Hematopoietic multipotent progenitor cell treated with erythropoietin and hydrocortisone succinate and interleukin-3 and kit ligand, for 4 days (in vitro differentiated cells): ENCODE measurements at regions not wholly inside any gene's neighbourhood (a gene's known extent, or its start where the extent isn't known, plus 50 kb on each side); places are given as distances from the start of the nearest gene placed in this dataset.
"Not testable (repeated sequence)": the region's sequence is repeated elsewhere in the genome, so short reads cannot be mapped to it uniquely, and the experiment has no call there.

ENCODE experiments used
- DNase-seq: peaks from one replicate; pipeline ENCODE4 v3.0.0-alpha.2; 2015

DNA sequence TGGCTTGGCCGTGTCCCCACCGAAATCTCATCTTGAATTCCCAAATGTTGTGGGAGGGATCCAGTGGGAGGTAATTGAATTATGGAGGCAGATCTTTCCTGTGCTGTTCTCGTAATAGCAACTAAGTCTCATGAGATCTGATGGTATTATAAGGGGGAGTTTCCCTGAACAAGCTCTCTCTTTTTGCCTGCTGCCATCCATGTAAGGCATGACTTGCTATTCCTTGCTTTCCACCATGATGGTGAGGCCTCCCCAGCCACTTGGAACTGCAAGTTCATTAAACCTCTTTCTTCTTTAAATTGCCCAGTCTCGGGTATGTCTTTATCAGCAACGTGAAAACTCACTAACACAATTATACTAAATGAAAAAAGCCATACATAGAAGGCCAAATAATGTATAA, 101.3 kb upstream of the LYPLAL1 start:
- no peak for DNase-seq

DNA sequence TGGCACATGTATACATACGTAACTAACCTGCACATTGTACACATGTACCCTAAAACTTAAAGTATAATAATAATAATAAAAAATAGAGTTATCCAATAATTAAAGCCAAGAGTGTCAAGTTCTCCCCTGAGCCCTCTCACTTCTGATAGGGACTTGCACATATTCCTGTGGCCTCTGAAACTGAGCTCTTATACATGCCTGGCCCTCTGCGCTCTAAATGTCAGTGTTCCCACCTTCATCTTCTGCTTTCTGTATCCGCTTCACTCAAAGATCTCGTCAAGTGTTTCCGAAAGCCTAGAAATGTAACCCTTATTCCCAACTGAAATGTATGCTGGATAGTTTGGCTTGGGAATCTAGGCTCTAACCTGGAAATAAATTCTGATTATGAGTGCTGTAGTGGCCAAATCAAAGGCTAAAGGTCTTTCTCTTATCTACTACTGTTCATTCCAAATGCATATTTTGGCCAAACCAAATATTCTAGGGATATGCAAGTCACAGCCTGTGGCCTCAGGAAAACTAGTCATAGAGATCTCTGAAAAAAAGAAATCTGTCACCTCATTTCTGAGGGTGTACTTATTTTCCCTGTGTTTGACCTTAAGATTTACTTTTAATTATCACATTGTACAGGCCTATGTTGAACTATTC, 99.5 kb upstream of the LYPLAL1 start:
- DNase-seq = no peak

DNA sequence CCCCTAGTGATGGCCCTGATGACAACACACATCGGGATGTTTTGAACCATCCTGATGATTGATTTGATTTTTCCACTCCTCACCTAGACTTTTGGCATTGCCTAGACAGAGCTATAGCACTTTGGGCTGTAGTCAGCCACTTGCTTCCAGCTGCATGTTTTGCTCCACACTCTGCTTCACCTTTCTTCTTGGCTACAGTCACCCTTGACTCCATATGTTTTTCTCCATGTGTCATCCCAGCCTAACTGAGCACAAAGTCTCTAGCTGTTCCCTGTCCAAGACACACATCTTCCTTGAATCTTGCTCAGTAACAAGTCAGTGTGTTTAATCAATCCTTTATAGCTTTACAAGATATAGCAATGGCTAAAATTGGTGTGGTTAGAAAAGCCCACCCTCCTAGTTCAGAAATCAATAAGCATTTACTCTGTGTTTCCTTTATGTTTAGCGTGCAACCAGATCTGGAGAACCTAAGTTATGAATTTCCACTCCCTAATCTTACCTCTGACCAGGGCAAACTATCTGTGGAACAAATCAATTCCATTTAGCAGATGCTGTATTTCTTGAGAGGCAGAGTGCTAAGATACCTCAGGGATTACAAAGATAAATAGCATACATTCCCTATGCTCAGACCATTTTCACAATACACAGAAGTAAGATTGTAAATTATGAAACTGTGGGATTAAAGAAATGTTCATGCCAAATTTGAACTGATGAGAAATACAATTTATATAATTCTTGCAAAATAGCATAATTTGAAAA, 98.4 kb upstream of the LYPLAL1 start:
- DNase-seq = no peak

DNA sequence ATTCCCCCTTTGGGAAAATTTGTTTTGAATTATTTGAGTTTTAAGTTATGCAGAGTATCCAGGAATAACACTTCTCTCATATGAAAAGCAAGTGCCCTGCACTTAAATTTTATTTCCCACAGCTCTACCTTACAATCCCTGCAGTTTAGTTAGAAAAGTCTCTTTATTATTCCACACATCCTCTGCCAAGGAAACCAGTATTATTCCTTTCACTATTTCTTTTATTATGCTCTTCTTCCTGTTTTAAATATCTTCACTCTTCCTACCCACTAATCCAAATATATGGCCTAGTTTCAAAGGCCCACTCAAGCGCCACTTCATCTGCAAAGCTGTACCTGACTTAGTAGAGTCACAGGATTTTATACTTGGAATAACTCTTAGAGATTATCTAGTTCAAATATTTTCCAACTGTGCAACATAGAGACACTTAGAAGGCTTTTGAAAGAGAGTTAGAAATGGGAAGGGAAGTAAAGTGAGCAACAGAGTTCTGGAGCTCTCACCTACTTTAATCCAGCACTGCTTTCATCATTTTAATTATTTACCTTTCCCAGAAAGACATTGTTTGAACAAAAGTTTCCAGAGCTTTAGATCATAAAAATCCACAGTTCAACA, 97.2 kb upstream of the LYPLAL1 start:
- no peak for DNase-seq

DNA sequence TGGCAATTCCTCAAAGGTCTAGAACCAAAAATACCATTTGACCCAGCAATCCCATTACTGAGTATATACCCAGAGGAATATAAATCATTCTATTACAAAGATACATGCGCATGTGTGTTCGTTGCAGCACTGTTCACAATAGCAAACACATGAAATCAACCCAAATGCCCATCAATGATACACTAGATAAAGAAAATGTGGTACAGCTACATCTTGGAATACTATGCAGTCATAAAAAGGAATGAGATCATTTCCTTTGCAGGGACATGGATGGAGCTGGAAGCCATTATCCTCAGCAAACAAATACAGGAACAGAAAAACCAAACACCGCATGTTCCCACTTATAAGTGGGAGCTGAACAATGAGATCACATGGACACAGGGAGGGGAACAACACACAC, 95.9 kb upstream of the LYPLAL1 start:
- DNase-seq = not testable (repeated sequence)

DNA sequence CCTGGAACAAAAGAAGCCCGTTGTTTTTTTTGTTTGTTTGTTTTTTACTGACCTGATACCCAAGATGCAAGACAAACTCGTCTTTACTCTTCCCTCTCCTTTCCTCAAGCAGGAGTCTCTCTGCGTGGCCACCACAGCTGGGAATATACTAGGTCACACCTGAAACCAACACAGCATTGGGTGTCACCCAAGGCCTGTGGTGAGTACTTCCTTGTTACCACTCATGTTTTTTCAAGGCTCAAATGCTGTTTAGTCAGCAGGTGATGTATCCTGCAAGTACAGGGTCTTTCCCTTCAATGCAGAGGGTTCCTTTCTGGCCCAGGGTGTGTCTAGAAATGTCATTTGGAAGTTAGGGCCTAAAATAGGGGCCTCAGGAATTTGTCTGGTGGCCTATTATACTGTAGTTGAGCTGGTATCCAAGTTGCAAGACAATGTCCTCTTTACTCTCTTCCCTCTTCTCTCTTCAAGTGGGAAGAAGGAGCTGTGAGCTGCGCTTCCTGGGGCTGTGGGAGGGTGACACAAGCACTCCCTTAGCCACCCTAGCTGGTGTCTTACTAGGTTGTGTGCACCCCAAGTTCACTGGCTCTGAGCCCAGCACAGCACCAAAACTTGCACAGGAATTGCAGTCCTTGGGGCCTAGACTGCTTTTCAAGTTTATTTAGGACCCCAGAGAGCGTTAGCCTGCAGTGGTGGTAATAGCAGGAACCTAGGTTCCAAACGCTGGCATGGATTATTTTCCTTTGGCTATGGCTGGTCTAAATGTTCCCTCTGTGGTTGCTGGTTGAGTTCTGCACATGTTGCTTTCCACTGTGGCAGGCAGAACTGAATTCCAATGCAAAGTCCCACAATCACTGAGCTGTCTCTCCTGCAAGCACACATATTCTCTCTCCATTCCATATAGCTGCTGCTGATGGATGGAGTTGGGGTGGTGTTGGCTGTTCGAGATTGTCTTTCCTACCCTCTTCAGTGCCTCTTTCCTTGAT, 91.4 kb upstream of the LYPLAL1 start:
- no peak for DNase-seq

DNA sequence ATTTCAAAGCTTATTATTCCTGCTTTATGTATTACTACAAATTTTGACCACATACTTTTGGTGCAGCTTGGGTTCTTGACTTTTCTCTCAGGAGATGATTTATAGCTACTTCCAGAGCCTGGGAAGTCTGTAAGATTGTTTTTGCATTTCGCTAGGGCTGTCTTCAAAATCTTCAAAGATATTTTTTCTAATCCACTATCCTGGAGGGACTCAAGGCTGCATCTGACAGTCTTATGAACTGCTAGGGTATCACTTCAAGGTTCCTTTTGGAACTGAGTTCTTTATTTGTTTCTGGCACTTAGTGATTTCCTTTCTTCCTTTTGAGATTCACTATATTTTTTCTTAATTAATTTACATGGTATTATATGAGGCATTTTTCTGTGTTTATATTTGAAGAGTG, 90.0 kb upstream of the LYPLAL1 start:
- DNase-seq = no peak

DNA sequence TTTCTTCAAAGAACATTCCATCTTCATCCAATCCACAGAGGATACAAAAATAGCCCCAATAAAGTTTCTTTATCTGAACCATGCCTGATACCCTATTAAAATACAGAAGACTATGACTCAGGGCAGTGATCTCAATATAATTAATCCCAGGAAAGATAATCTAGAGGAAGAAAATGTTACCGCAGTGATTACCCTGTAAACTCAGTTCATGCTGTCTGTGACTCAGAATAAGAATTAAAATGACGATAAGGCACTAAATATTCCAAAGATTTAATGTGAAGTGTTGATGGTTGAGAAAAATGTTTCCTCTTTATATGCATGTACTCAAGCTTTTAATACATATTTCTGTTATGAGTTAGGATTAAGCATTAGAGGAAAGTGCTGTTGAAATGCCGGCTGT, 88.6 kb upstream of the LYPLAL1 start:
- no peak for DNase-seq

DNA sequence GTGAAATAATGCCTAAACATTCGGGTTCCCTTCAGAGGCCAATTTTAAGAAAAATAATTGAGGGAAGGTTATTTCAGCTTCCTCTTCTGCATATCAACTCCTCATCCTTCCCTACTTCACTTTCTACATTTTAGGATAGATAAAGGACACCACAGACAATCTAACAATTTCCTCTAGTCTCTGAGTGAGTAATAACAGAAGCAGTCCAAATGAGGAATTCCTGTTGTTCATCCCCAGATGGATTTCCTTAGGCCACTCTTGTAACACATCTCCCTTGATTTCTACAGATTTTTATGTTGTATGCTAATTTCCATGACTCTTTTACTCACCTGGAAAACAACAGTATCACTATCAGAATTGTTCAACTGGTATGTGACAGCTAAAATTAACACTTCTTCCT, 87.7 kb upstream of the LYPLAL1 start:
- DNase-seq = no peak

DNA sequence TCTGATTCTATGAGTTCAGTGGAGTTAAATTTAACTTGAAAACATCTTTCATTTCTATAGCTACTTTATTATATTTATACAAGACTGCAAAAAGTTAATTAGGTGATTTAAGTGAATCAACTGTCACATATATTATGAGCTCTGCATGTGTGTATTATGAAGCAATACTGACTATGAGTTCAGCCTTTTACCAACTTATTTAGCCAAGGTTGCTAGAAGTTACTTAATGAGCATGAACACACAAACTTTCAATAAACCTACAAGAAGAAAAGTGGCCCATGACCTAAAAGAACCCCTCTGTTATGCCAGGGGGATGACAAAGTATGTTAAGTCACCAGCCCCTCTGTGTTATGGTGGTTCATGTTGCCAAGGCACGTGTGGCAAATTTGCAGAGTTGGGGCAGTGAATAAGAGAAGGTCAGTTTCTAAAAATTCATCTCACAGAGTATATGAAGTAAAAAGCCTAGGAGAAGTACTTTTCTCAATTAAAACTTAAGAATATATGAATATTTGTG, 86.7 kb upstream of the LYPLAL1 start:
- DNase-seq = peak; percentile 2

DNA sequence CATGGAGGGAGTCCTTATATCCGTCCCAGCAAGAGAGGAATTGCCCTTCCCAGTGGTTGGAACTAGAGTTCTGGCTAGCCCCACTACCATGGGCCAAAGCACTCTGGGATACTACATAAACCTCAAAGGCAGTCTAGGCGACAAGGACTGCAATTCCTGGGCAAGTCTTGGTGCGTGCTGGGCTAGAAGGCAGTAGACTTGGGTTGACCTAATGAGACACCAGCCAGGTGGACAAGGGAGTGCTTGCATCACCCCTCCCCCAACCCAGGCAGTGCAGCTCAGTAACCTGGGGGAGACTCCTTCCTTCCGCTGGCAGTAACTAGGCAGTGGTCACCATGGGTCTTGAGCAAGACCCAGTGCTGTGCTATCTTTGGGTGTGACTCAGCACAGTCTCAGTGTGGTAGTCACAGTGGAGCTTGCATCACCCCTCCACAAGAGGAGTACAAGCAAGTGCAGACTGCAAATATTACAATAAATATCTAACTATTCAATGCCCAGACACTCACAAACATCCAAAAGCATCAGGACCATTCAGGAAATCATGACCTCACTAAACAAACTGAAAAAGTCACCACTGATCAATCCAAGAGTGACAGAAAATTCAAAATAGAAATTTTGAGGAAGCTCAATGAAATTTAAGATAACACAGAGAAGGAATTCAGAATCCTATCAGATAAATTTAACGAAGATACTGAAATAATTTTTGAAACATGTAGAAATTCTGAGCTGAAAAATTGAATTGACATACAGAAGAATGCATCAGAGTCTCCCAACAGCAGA, 84.7 kb upstream of the LYPLAL1 start:
- DNase-seq = peak; percentile 75

DNA sequence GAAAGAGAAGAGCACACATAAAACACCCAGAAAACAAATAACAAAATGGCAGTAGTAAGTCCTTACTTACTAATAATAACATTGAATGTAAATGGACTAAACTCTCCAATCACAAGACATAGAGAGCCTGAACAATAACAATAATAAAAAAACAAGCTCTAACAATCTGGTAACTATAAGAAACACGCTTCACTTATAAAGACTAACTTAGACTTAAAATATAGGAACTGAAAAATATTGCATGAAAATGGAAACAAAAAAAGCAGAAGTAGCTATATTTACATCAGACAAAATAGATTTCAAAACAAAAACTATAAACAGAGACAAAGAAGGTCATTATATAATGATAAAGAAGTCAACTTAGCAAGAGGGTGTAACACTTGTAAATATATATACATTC, 83.1 kb upstream of the LYPLAL1 start:
- peak; percentile 24 for DNase-seq

DNA sequence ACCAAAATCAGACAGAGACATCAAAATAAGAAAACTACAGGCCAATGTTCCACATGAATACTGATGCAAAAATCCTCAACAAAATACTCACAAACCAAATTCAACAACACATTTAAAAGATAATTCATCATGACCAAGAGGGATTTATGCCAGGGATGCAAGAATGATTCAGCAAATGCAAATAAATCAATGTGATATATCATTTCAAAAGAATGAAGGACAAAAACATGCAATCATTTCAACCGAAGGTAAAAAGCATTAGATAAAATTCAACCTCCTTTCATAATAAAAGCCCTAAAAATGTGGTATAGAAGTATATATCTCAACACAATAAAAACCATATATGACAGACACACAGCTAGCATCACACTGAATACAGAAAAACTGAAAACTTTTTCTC, 81.5 kb upstream of the LYPLAL1 start:
- DNase-seq = no peak

DNA sequence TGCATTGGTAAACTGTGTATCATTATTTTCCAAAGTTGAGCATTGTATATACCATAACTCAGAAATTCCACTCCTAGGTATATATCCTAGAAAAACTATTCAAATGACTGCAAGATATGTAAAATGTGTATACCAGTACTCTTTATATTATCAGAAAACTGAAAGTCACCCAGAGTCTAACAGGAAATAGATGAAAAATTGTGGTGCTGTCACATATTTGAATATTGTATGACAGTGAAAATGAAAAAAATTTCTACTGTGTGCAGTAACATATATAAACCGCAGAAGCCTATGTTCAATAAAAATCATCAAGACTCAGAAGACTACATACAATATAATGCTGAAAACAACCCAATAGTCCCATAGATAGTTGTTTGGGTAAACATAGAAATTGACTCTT, 74.4 kb upstream of the LYPLAL1 start:
- DNase-seq = no peak

DNA sequence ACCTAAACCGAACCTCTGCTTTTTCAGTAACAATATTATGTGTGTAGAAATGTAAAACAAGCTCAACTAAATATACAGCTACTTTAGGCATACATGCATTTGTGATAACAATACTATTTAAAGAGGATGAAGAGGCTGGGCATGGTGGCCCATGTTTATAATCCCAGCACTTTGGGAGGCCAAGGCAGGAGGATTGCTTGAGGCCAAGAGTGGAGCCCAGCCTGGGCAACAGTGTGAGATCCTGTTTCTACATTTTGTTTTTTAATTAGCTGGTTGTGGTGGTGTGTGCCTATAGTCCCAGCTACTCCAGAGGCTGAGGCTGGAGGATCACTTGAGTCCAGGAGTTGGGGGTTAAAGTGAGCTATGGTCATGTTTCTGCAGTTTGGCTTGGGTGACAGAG, 73.6 kb upstream of the LYPLAL1 start:
- DNase-seq = no peak

DNA sequence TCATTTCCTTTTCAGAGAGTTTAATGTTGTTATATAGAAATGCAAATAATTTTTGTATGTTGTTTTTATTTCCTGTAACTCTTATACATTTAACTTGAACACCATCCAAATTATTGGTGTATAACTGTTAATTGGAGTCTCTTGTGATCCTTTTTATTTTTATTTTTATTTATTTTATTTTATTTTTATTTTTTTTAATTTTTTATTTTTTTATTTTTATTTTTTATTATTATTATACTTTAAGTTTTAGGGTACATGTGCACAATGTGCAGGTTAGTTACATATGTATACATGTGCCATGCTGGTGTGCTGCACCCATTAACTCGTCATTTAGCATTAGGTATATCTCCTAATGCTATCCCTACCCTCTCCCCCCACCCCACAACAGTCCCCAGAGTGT, 71.2 kb upstream of the LYPLAL1 start:
- DNase-seq = not testable (repeated sequence)

DNA sequence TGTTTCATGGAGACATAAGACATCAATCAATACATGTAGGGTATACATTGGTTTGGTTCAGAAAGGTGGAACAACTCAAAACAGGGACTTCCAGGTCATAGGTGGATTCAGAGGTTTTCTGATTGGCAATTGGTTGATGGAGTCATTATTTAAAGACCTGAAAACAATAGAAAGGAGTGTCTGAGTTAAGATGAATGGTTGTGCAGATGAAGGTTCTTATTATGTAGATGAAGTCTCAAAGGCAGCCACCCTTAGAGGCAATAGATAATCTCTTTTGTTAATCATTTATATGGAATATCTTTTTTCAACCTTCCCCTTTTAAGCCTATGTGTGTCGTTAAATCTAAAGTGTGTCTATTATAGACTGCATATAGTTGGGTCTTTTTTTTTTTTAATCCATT, 67.8 kb upstream of the LYPLAL1 start:
- DNase-seq = no peak

DNA sequence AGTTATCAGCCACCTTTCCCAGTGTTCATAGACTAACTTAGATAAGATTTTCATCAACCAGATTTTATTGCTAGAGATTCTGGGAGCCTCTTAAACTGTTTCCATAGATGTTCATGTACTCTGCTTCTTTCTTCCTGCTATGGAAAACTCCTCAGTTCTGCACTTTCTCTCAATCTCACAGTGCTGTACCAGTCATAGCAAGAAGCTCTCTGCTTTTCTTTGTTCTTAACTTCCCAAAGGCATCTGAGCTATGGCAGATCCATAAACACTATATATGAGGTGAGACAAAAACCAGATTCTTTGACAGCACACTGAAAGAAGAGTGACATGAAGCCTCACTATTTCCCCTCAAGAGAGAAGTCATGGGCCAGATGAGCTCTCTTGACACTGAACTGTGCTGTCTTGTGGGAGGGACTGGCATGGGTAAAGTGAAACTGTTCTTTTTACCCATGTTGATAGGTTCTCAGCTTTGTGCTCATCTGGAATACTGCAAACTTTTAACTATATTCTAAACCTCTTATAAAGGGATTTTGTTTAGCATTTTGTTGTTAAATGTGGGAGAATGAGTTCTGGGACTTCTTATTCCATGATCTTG, 64.2 kb upstream of the LYPLAL1 start:
- DNase-seq = no peak

DNA sequence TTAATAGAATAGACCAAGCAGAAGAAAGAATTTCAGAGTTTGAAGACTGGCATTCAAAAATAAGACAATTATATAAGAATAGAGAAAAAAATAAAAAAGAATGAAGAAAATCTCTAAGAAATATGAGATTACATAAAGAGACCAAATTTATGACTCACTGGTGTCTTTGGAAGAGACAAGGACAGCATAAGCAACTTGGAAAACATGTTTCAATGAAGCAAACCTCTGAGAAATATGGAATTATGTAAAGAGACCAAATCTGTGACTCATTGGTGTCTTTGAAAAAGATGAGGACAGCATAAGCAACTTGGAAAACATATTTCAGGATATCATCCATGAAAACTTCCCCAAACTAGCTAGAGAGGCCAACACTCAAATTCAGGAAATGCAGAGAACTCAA, 60.4 kb upstream of the LYPLAL1 start:
- DNase-seq = no peak

DNA sequence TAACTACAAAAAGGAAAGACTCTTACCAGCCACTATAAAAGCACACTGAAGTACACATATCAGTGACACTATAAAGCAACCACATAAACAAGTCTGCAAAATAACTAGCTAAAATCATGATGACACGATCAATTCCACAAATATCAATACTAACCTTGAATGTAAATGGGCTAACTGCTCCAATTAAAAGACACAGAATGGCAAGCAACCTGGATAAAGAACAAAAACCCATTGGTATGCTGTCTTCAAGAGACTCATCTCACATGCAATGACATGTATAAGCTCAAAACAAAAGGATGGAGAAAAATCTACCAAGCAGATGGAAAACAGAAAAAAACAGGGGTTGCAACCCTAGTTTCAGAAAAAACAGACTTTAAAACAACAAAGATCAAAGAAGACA, 59.7 kb upstream of the LYPLAL1 start:
- no peak for DNase-seq

DNA sequence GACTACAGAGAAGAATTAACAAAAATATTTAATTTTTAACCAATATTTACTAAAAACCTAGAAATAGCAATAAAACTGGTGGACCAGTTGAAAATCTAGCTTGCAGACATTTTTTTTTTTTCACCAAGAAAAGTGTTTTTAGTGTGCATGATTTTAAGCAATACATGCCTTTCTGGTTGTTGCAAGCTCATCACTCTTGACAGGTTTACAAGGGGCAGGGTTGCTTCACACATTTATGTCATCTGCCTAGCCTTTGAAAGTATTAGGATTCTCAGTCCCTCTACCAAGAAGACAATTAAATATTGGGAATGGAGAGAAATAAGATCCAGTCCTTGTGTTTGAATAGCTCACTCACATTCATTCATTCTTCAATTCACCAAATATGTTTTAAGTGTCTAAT, 53.8 kb upstream of the LYPLAL1 start:
- peak; percentile 6 for DNase-seq
